ENCODE measurements at regions not wholly inside any gene's neighbourhood (a gene's known extent, or its start where the extent isn't known, plus 50 kb on each side); places are given as distances from the start of the nearest gene placed in this dataset.
A peak's percentile ranks its signal among the peaks of the same experiment; 100 is the strongest.

DNA sequence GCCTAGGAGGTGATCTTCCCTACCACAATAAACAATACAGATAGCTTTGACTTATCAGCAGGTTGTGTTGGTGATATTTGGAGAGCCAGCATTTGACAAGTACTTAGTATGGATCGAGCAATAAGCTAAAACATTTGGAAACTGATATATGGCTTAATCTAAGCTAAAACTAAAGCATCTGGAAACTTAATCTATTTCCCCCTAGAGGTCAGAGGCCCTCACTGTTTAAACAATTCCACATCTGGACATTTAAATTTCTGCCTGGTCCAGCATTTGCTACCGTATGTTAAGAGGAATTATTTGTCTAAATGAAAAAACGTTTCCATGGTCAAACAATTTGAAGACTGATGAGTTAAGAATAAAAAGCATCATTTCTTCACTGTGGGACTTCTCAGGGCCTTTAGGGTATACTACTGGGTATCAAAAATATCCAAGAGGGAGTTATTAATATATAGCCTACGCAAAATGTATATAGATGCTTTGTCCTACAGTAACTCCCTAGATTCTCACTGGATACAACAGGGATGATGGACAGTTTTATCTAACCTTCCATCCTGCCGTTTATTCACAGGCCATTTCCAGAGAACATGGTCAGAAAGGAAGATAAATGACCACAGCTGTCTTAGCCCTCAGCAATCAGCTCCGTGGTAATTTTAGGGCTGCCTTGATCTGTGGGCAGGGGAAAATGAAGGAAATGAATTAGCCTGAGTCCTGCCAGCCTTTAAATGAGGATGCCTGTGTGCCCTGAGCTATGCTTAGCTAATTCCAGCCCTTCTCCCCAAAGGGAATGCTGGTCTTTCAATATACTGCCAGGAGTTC, 135.4 kb upstream of the NUDT4 start:
- DNase-seq (ENCODE audit: extremely low read depth in 1 of 11, low read depth in 9 of 11, low spot score in 4 of 11), result no peak

DNA sequence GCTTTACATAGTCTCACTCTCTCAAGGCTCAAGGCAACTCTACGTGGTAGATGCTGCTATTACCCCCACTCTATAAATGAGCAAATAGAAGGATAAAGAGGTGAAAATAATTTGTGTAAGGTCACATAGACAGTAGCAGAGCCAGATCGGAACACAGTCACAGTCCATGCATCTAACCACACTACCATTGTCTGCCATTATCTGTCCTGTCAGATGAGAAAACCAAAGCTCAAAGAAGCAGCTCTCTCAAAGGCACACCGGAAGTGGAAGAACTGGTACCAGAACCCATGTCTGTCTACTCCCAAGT, 134.4 kb upstream of the NUDT4 start:
- DNase-seq (ENCODE audit: extremely low read depth in 1 of 11, low read depth in 9 of 11, low spot score in 4 of 11), result no peak

DNA sequence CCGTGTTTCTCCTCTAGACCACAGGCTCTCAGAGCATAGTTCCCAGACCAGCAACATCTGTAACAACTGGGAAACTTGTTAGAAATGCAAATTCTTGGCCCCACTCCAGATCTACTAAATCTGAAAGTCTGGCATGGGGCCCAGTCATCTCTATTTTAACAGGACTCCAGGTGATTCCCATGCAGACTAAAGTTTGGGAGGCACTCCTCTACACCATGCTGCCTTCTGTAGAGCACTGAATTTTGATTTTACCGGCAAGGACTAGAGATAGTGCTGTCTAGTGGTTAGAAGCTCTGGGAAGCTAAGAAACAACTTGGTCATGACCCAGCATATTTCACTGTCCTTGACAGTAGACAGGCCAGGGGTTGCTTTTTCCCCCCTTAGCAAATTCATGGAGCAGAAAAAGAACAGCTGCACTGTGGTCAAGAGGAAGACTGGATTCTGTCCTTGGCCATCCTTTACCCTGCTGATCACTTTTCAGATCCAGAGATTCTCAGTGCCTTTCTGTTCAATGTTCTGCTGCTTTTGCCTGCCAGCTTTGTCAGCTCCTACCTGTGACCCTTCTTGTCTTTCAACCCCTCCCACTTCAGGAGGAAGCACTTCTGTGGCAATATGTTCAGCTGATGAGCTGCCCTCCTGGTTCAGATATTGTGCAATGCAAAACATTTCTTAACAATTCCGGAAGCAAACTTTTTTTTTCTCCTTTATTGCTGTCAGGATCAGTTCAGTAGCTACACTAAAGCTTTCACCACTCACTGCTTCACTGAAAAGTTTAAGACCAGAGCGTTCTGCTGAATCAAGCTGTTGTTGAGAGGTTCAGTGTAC, 133.8 kb upstream of the NUDT4 start:
- peak in 9 of 11 donors; percentile 40 to 58 (median 48) for DNase-seq (ENCODE audit: extremely low read depth in 1 of 11, low read depth in 9 of 11, low spot score in 4 of 11)

DNA sequence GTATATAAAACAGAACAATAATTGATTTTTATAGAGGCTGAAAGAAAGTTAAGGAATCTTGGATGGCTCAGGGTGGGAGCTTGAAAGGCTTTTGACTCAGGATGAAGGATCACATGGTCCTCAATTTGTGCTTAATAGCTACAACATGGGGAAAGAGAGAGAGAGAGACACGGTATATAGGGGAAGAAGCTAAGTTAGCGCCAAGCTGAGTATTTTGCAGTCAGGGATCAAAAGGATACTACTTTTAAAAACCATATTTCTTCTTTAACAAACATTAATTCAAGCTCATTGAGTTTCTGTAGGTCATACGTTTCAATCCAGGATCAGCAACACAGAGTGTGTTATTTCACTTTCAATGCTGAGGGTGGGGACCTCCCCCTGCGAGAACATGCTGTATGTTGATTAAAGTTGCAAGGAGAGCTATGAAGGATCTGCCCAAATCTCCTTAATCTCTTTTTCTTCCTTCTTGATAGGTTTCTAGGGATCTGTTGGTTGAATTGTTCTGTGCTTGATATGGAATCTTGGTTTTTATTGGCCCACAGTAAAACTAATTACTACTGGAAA, 133.1 kb upstream of the NUDT4 start:
- no peak for DNase-seq (ENCODE audit: extremely low read depth in 1 of 11, low read depth in 9 of 11, low spot score in 4 of 11)

DNA sequence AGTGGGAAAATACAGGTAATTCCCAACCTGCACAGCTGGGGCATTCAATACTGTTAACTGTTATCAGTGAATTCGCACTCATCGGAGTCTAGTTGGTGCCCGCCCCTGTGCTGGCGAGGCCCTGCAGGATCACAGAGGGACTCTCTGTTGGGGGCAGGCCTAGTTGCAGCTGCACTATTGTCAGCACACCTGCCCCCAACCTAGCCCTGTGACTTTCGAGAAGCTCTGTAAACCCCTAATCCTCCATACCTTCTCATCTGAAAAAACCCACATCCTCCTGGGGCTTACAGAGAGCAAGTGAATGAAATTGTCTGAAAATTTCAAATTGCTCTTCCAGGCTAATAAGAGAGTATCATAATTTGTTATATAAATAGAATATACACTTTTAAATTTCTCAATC, 132.2 kb upstream of the NUDT4 start:
- no peak for DNase-seq (ENCODE audit: extremely low read depth in 1 of 11, low read depth in 9 of 11, low spot score in 4 of 11)

DNA sequence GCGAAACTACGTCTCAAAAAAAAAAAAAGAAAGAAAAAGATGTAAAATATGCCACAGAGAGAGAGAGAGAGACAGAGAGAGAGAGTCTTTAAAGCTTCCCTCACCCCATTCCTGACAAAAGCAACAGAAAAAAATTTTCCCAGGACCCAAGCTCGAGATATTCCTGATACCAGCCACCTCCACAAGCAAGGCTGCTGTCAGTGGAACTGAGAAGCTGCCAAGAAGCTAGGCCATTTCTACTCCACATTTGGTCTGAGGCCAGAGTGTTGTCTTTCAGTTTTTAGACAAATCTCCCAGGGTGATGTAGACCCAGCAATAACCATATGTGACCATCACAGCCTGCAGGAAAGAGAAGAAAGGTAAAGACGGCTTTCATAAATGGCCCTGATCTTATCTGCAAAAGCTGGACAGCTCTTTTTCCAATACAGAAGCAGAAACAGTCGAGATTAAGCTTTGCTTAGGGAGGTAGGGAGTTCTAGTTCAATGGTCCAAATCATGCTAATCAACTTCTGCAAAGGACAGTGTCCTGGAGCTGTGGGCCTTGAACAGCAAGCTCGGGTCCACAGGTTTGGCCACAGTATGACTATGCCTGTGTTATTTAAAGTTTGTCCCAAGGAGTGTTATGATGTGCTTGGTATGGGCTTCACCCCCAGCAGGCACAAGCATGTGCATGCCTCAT, 130.3 kb upstream of the NUDT4 start:
- DNase-seq (ENCODE audit: extremely low read depth in 1 of 11, low read depth in 9 of 11, low spot score in 4 of 11), result no peak

DNA sequence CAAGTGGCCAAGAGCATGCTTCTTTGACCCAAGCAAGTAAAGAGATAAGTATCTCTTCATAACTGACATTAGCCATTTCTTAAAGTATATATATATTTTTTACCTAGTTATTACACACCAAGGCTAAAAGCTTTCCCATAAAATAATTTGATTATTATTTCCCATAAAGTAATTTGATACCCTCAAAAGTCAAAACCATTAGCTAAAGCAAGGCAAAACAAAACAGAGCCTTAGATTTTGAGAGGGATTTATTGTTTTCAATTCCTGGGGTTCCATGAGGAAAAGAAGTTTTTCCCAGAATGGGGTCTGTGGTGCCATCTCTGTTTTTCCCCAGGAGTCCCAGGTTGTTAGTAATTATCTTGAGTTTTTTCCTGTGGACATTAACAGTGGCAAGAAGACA, 125.5 kb upstream of the NUDT4 start:
- no peak for DNase-seq (ENCODE audit: extremely low read depth in 1 of 11, low read depth in 9 of 11, low spot score in 4 of 11)

DNA sequence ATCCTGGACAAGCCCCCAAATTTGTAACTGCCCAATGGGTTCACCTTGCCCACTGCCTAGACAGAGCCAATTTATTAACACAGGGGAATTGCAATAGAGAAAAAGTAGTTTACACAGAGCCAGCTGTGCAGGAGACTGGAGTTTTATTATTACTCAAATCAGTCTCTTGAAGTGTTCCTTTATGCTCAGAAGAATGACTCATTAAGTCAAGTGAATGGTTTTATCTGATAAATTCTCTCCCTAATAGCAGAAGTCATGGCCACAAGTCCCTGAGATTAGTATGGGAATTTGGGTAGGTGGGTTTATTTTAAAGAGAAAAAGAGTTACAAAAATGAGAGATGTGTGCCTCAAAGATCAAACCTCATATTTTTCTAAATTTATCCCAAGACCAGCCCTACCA, 122.8 kb upstream of the NUDT4 start:
- no peak for DNase-seq (ENCODE audit: extremely low read depth in 1 of 11, low read depth in 9 of 11, low spot score in 4 of 11)

DNA sequence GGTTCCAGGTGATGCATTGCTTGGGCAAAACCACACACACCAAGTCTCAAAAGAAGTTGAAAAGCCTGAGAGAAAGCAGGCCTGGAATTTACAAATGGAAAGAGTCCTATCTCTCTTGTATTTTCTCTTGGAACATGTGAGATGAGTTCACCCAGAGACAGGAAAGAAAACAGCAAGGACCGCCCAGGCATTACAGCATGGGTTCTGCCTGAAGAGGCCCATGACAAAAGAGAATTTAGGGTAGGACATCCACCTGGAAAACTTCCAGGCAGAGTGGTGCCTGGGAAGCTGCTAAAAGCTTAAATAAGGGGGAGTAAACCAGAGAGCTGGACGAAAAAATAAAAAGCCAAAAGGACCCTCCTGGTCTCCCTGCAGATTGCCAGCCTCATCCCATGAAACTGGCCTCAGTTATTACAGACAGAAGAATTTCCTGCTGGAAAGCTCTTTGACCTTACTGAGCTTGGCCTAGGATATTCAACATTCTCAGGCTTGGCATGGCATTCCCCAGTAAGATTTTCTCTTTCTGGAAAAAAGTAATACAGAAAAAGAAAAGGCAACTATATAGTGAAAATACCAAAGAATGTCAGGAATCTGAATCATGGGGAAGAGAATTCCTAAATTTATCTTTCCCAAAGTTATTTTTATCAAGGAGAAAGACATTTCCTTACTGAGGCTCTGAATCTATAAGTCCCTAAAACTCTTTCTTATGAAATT, 121.3 kb upstream of the NUDT4 start:
- no peak for DNase-seq (ENCODE audit: extremely low read depth in 1 of 11, low read depth in 9 of 11, low spot score in 4 of 11)

DNA sequence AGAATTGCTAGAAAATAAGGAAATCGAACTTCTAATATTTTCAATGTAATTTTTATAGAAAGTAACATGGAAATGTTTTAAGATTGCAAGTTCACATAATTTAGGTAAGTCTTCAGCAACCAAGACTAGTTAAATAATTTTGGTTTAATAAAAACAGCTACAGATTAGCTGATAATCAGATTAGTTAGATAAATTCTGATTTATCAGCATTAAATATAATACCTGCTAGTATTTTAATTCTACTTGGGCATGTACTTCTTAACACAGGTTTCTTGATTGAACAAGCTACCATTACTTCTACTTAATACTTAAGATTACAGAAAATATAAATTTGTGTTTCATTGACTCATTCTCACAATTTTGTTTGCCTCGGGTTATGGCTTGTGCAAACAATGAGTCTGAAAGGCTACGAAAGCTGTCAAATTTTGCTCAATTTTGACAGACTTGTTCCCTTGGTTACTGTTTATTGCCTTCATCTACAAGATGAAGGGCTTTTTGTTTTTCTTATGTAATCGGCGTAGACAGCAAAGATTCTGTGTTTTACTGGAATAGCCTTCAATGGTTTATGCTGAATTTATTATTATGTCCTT, 116.1 kb upstream of the NUDT4 start:
- DNase-seq (ENCODE audit: extremely low read depth in 1 of 11, low read depth in 9 of 11, low spot score in 4 of 11), result no peak

DNA sequence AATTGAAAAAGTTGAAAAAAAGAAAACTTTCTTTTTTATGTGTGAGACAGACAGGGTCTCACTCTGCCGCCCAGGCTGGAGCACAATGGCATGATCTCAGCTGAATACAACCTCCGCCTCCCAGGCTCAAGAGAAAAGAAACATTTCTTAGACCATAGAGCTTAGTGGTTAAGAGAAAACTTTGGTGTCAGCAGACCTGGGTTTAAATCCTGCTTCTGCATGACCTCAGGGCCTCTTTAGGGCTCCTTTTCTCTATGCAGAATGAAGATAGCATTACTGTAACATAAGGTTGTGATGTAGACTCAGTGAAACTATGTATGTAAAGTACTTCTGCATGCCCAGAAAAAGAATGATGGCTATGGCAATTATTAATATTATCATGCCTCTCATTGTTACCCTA, 104.7 kb upstream of the NUDT4 start:
- no peak for DNase-seq (ENCODE audit: extremely low read depth in 1 of 11, low read depth in 9 of 11, low spot score in 4 of 11)

DNA sequence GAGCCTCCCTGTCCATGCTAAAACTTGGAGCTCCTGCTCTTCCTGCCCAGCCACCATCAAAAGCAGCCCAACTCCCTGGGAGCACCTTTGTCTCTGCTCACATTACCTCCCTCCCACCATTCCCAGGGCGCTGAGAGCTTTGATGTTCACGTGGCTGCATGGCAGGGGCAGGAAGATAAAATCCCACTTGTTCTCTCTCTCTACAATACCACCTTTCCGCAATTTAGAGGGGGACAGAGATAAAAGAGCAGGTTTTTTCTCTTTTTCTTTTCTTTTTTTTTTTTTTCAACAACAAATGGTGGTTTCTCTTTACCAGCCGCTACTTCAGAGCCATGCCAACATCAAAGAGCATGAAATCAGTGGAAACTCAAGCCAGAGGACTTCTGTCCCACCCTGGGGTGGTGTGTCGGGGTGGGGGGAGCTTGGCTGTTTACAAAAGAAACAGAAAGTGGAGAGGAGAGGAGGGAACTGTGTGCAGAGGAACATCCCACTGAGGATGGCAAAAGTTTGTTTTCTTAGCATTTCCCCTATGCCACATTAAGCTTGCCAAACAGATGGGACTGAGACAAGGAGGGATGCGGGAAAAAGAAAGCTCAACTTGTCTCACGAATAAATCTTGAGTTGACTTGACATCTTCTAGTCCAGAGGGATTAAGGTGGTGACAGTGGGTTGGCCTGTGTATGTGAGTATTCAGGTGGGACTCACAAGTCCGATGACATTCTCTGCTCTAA, 103.7 kb upstream of the NUDT4 start:
- peak in 3 of 11 donors; percentile 41 to 53 (median 43) for DNase-seq (ENCODE audit: extremely low read depth in 1 of 11, low read depth in 9 of 11, low spot score in 4 of 11)

DNA sequence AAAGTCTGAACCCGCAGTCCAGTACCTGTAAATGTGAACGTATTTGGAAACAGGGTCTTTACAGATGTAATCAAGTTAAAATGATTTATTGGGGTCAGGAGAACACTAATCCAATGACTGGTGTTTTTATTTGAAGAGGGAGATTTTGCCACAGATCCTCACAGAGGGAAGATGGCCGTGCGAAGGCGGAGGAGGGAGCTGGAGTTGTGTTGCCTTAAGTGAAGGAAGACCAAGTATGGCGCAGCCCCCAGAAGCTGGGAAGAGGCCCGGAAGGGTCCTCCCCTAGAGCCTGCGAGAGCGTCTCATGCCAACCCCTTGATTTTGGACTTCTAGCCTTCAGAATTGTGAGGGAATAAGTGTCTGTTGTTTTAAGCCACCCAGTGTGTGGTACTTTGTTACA, 102.8 kb upstream of the NUDT4 start:
- peak in 1 of 11 donors; percentile 15 for DNase-seq (ENCODE audit: extremely low read depth in 1 of 11, low read depth in 9 of 11, low spot score in 4 of 11)

DNA sequence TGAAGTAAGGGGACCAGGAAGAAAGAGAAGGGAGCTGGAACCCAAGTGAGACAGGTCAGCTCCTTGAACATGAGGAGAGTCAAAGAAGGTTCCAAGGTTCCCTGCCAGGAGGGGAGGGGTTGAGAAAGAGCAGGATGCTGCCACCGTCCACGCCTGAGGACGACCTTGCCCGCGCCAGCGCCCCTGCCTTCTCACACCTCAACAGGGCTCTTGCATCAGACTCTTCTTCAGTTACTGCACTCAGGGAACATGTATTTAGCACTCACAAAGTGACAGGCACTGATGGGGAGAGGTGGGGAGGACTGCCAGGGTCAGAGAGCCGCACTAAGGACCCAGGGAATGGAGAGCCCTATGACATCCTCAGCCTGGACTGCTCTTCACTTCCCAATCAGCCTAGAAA, 102.1 kb upstream of the NUDT4 start:
- DNase-seq (ENCODE audit: extremely low read depth in 1 of 11, low read depth in 9 of 11, low spot score in 4 of 11), result no peak

DNA sequence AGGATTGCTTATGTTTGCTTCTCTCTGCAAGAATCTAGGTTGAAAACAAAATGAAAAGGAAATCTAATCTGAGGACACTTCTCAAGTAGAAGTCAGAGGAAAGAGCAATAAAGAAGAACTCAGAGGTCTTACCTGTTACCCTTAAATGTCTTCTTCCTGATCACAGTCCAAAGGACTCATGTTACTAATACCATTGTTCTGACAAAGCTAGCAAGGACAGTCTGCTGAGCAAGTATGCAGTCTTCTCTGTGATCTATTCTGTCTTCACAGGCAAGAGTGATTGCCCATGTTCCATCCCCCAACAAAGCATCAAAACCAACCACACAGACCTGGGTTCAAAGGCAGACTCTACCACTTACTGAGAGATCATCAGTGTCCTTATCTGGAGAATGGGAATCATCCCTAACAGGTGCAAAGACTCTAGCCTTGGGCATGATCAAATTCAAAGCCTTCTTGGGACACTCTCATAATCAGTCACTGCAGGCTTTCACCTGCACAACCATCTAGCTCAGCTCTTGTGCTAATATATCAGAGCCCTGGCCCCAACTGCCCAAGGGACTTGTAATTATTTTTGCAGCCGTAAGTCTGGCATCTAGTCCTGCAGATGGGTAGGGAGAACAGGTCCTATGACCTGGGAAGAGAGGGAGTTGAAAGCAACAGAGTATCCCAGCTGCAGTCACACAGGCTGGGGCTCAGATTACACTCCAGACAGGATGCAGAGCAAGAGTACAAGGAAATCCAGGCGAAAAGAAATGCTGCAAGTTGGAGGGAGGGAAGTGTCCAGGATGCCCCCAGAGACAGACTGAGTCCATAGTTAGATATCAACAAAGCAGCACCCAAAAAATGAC, 97.9 kb upstream of the NUDT4 start:
- DNase-seq (ENCODE audit: extremely low read depth in 1 of 11, low read depth in 9 of 11, low spot score in 4 of 11), result peak in 1 of 11 donors; percentile 23

DNA sequence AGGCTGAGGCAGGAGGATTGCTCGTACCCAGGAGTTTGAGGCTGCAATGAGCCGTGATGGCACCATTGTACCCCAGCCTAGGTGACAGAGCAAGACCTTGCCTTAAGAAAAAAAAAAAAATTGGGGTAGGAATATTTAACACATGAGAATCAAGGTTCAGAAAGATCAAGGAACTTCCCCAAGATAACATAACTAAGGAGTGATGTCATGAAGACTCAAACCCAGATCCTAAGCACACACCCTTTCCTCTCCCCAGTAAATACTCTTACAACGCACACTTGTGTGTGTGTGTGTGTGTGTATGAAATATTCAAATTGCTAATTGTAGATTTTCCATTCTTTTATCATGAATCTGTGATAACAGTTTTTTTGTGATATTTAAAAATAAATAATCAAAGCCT, 90.6 kb upstream of the NUDT4 start:
- DNase-seq (ENCODE audit: extremely low read depth in 1 of 11, low read depth in 9 of 11, low spot score in 4 of 11), result no peak

DNA sequence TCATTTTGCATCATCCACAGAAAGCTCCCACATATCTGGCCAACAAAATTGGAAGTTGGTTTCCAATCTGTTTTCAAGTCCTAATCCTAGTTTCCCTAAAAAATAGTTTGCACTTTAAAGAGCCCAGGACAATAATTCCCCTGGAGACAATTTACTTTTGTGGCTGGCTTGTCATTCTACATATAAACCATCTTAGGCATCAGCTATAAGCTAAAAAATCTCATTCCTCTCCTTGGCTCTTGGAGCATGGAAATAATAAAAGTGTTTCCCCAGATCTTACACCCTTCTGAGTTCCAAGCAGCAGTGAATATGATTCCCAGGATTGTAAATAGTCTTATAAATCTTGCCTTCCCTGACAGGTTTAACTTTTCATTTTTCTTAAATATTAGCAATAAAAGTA, 89.1 kb upstream of the NUDT4 start:
- no peak for DNase-seq (ENCODE audit: extremely low read depth in 1 of 11, low read depth in 9 of 11, low spot score in 4 of 11)

All from renal cortex interstitium (tissue), 11 donors.